A549 (cell line): ENCODE measurements at regions not wholly inside any gene's neighbourhood (a gene's known extent, or its start where the extent isn't known, plus 50 kb on each side); places are given as distances from the start of the nearest gene placed in this dataset.

Experiments used
- CBX2 ChIP-seq: fragments of 200-600 bp; sonication (generic); IDR thresholded peaks from 2 replicates; pipeline ENCODE4 v1.6.1; 2016; ENCODE audit warnings: low read depth, mild to moderate bottlenecking, borderline replicate concordance
- HES2 ChIP-seq: fragments of >200 bp; sonication (Bioruptor Twin); formaldehyde crosslinking; IDR thresholded peaks from 2 replicates; pipeline ENCODE4 v1.6.1; 2016
- HMGXB4 ChIP-seq: fragments of 250-450 bp; sonication (Bioruptor Pico); IDR thresholded peaks from 2 replicates; pipeline ENCODE4 v1.5.0; 2021; ENCODE audit warnings: mild to moderate bottlenecking, moderate library complexity, borderline replicate concordance
- NFE2L2 ChIP-seq: fragments of 150-350 bp; conservative IDR thresholded peaks from 2 replicates; pipeline ENCODE4 v1.6.1; 2014; ENCODE audit warnings: low read length
- NR3C1 ChIP-seq: fragments of >200 bp; sonication (Bioruptor Twin); formaldehyde crosslinking; IDR thresholded peaks from 3 replicates; pipeline ENCODE4 v1.6.1; 2017

DNA sequence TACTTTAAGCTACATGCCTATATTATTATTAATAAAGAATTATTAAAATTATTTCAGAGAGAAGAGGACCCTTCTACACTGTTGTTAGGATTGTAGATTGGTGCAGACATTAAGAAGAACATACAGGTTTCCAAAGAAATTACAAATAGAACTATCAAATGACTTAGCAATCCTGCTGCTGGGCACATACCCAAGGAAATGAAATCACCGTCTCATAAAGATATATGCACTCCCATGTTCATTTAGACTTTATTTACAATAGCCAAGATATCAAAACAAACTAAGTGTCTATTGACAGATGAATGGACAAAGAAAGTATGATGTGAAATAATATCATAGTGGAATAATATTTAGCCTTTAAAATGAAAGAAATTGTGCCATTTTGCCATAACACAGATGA is 687.7 kb upstream of the POU3F2 start:
- TF ChIP-seq HES2 (no peak), NFE2L2 (no peak), NR3C1 (no peak), CBX2 (no peak), HMGXB4 (no peak)
